ENCODE measurements at regions not wholly inside any gene's neighbourhood (a gene's known extent, or its start where the extent isn't known, plus 50 kb on each side); places are given as distances from the start of the nearest gene placed in this dataset.
A peak's percentile ranks its signal among the peaks of the same experiment; 100 is the strongest.

DNA sequence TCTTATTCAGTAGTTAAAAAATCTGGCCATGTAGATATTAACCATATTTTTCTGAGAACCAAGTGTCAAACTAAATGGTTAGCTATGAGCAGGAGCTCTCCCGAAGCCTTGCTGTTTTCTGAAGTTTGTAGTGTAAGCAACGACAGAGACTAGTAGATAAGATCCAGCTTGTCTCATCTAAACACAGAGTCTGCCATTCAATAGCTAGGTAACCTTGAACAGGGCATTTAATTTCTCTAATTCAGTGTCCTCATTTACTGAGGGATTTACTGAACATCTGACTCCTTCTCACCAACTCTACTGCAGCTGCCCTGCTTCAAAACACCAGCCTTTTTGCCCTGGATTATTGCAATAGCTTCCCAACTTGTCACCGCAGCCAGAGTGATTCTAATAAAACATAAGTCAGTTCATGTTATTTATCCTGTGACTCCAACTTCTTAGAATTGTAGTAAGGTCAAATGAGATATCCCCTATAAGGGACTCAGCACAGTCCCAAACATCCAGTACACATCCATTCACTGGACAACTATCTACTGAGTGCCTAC is 337.0 kb downstream of the PLK2 start:
- no TSS peak for BruUV-seq (replicated peaks)
- TF ChIP-seq TCF7L2 (IDR thresholded peaks at IDR 0.05; ENCODE audit: low read depth, low read length) (no peak), SIN3A (IDR thresholded peaks at IDR 0.05; ENCODE audit: borderline replicate concordance, insufficient read depth, low read depth, low read length) (no peak), POLR2AphosphoS5 (IDR thresholded peaks at IDR 0.05; ENCODE audit: low read depth, low read length) (no peak)
- TF ChIP-seq, protein P1, sequence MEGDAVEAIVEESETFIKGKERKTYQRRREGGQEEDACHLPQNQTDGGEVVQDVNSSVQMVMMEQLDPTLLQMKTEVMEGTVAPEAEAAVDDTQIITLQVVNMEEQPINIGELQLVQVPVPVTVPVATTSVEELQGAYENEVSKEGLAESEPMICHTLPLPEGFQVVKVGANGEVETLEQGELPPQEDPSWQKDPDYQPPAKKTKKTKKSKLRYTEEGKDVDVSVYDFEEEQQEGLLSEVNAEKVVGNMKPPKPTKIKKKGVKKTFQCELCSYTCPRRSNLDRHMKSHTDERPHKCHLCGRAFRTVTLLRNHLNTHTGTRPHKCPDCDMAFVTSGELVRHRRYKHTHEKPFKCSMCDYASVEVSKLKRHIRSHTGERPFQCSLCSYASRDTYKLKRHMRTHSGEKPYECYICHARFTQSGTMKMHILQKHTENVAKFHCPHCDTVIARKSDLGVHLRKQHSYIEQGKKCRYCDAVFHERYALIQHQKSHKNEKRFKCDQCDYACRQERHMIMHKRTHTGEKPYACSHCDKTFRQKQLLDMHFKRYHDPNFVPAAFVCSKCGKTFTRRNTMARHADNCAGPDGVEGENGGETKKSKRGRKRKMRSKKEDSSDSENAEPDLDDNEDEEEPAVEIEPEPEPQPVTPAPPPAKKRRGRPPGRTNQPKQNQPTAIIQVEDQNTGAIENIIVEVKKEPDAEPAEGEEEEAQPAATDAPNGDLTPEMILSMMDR (IDR thresholded peaks at IDR 0.05) = no peak
- TF ChIP-seq, protein P2, sequence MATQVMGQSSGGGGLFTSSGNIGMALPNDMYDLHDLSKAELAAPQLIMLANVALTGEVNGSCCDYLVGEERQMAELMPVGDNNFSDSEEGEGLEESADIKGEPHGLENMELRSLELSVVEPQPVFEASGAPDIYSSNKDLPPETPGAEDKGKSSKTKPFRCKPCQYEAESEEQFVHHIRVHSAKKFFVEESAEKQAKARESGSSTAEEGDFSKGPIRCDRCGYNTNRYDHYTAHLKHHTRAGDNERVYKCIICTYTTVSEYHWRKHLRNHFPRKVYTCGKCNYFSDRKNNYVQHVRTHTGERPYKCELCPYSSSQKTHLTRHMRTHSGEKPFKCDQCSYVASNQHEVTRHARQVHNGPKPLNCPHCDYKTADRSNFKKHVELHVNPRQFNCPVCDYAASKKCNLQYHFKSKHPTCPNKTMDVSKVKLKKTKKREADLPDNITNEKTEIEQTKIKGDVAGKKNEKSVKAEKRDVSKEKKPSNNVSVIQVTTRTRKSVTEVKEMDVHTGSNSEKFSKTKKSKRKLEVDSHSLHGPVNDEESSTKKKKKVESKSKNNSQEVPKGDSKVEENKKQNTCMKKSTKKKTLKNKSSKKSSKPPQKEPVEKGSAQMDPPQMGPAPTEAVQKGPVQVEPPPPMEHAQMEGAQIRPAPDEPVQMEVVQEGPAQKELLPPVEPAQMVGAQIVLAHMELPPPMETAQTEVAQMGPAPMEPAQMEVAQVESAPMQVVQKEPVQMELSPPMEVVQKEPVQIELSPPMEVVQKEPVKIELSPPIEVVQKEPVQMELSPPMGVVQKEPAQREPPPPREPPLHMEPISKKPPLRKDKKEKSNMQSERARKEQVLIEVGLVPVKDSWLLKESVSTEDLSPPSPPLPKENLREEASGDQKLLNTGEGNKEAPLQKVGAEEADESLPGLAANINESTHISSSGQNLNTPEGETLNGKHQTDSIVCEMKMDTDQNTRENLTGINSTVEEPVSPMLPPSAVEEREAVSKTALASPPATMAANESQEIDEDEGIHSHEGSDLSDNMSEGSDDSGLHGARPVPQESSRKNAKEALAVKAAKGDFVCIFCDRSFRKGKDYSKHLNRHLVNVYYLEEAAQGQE (IDR thresholded peaks at IDR 0.05; ENCODE audit: insufficient read depth in 1 of 2, low read depth in 2 of 2, low read length in 1 of 2) = no peak
- DNase-seq (ENCODE audit: low read depth, low spot score) (no peak), ATAC-seq (no peak)
- CTCF ChIA-PET = no interaction called here
- in situ Hi-C loops (cut with HindIII; ENCODE audit: low pct_unique_long_range_greater_than_20kb, low sequenced_read_pairs) = no loop called here
- H3K27ac ChIP-seq (ENCODE audit: low read length) = peak overlapping the region; percentile 73
- H3K27me3 ChIP-seq (ENCODE audit: control insufficient read depth, insufficient read depth, low read length) = no peaks in the 10 kb centered on the region
- no peaks in the 10 kb centered on the region for H3K36me3 ChIP-seq (ENCODE audit: control insufficient read depth, insufficient read depth, low read length)
- no peak overlapping the region for H3K4me3 ChIP-seq (ENCODE audit: low read depth in 2 of 2, low read length in 2 of 2)
- POLR2A ChIA-PET = interaction anchor here (0.6 kb wide), 1 partner anchor 317 kb away, joined by 3 read pairs; no protein-coding TSS in a partner anchor
- H3K4me1 ChIP-seq (ENCODE audit: control insufficient read depth, insufficient read depth, low read length) = no peaks in the 10 kb centered on the region; the same call in 1 of the 2 replicates
- H3K9me3 ChIP-seq (ENCODE audit: control insufficient read depth, insufficient read depth, low read depth, low read length) = no peaks in the 10 kb centered on the region
- intact Hi-C loops (cut with micrococcal nuclease; ENCODE audit: unreplicated experiment) = no loop called here

DNA sequence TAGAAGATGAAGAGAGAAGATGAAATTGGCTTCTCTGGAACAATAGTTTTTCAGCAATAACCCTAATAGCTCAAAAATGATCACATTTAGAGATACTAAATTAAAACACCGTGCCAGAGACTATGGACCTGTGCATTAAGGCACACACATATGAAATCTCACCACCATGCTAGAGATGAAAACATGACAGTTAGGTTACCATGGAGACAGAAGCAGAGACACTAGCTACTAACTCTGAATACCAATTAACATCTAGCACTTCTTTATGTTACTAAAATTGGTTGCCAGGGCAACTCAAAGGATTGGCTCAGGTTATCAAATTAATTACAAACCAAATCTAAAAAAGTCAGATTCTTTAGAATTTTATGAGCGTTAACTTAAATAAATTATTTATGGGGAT is 337.7 kb downstream of the PLK2 start:
- CTCF ChIA-PET = no interaction called here
- H3K4me1 ChIP-seq (ENCODE audit: control insufficient read depth, insufficient read depth, low read length) = no peaks in the 10 kb centered on the region; the same call in 1 of the 2 replicates
- in situ Hi-C loops (cut with HindIII; ENCODE audit: low pct_unique_long_range_greater_than_20kb, low sequenced_read_pairs) = no loop called here

More for the DNA sequence above, 337.7 kb downstream of the PLK2 start:
- Histone ChIP-seq H3K27ac (ENCODE audit: low read length) (no peak overlapping the region; the same call in 1 of the 2 replicates), H3K4me3 (ENCODE audit: low read depth in 2 of 2, low read length in 2 of 2) (no peak overlapping the region), H3K36me3 (ENCODE audit: control insufficient read depth, insufficient read depth, low read length) (no peaks in the 10 kb centered on the region), H3K9me3 (ENCODE audit: control insufficient read depth, insufficient read depth, low read depth, low read length) (no peaks in the 10 kb centered on the region), H3K27me3 (ENCODE audit: control insufficient read depth, insufficient read depth, low read length) (no peaks in the 10 kb centered on the region)
- DNase-seq (ENCODE audit: low read depth, low spot score) (no peak), ATAC-seq (no peak)
- intact Hi-C loops (cut with micrococcal nuclease; ENCODE audit: unreplicated experiment) = no loop called here
- BruUV-seq (replicated peaks) = no TSS peak
- TF ChIP-seq SIN3A (IDR thresholded peaks at IDR 0.05; ENCODE audit: borderline replicate concordance, insufficient read depth, low read depth, low read length) = no peak
- no peak for TF ChIP-seq POLR2AphosphoS5 (IDR thresholded peaks at IDR 0.05; ENCODE audit: low read depth, low read length)
- TF ChIP-seq, protein P1 (IDR thresholded peaks at IDR 0.05) = no peak
- TF ChIP-seq, protein P2 (IDR thresholded peaks at IDR 0.05; ENCODE audit: insufficient read depth in 1 of 2, low read depth in 2 of 2, low read length in 1 of 2) = no peak
- no peak for TF ChIP-seq TCF7L2 (IDR thresholded peaks at IDR 0.05; ENCODE audit: low read depth, low read length)
- POLR2A ChIA-PET = no interaction called here

Data from Panc1 (cell line).